Right atrium auricular region (tissue), 2 donors: ENCODE measurements at regions not wholly inside any gene's neighbourhood (a gene's known extent, or its start where the extent isn't known, plus 50 kb on each side); places are given as distances from the start of the nearest gene placed in this dataset.

Source experiments
- DNase-seq: peaks from one replicate; pipeline ENCODE4 v3.0.0-alpha.2; 2019; ENCODE audit warnings: low spot score
- H3K27ac ChIP-seq, 2 donors: fragments of 200-600 bp; sonication (generic); 1 replicate in 1 of 2; 2 replicates in 1 of 2; pipeline ENCODE4 v1.5.1; 2016 to 2019
- H3K27me3 ChIP-seq, 2 donors: fragments of 200-600 bp; sonication (generic); one replicate each; pipeline versions ENCODE4 v1.5.1 to v1.6.0; 2017 to 2019
- H3K36me3 ChIP-seq: fragments of 200-600 bp; sonication (generic); one replicate; pipeline ENCODE4 v1.5.1; 2016
- H3K4me1 ChIP-seq, 2 donors: fragments of 200-600 bp; sonication (generic); one replicate each; pipeline versions ENCODE4 v1.5.1 to v1.6.0; 2017 to 2019
- H3K4me3 ChIP-seq, 2 donors: fragments of 200-600 bp; sonication (generic); 1 replicate in 1 of 2; 2 replicates in 1 of 2; pipeline ENCODE4 v1.5.1; 2017 to 2019; ENCODE audit warnings: mild to moderate bottlenecking in 1 of 2, moderate library complexity in 1 of 2
- H3K9me3 ChIP-seq, 2 donors: fragments of 200-600 bp; sonication (generic); one replicate each; pipeline ENCODE4 v1.5.1; 2019
- TF ChIP-seq, protein P1 (sequence below), 2 donors: fragments of 200-600 bp; sonication (generic); IDR thresholded peaks; one replicate each; pipeline ENCODE4 v1.5.1; 2019; ENCODE audit warnings: antibody characterized with exemption in 2 of 2

DNA sequence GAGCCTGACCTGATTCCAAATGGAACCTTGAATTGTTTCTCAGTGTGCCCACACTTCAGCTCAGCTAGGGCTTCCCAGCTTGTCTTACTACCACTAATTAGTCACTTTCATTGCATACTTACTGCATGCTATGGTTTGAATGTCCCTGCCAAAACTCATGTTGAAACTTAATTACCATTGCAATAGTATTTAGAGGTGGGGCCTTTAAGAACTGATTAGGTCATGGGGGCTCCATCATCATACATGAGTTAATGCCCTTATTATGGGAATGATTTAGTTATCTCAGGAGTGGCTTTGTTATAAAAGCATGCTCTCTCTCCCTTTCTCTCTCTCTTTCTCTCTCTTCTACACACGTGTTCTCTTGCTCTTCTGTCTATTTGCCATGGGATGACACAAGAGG lies 68.3 kb downstream of the NENF start:
- H3K4me1 ChIP-seq = no peaks in the 10 kb centered on the region
- H3K27ac ChIP-seq = no peak overlapping the region
- DNase-seq = no peak
- H3K9me3 ChIP-seq = no peaks in the 10 kb centered on the region
- H3K4me3 ChIP-seq = no peak overlapping the region
- TF ChIP-seq, protein P1, sequence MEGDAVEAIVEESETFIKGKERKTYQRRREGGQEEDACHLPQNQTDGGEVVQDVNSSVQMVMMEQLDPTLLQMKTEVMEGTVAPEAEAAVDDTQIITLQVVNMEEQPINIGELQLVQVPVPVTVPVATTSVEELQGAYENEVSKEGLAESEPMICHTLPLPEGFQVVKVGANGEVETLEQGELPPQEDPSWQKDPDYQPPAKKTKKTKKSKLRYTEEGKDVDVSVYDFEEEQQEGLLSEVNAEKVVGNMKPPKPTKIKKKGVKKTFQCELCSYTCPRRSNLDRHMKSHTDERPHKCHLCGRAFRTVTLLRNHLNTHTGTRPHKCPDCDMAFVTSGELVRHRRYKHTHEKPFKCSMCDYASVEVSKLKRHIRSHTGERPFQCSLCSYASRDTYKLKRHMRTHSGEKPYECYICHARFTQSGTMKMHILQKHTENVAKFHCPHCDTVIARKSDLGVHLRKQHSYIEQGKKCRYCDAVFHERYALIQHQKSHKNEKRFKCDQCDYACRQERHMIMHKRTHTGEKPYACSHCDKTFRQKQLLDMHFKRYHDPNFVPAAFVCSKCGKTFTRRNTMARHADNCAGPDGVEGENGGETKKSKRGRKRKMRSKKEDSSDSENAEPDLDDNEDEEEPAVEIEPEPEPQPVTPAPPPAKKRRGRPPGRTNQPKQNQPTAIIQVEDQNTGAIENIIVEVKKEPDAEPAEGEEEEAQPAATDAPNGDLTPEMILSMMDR (IDR thresholded peaks at IDR 0.05) = no peak
- no peaks in the 10 kb centered on the region for H3K36me3 ChIP-seq
- no peaks in the 10 kb centered on the region for H3K27me3 ChIP-seq

DNA sequence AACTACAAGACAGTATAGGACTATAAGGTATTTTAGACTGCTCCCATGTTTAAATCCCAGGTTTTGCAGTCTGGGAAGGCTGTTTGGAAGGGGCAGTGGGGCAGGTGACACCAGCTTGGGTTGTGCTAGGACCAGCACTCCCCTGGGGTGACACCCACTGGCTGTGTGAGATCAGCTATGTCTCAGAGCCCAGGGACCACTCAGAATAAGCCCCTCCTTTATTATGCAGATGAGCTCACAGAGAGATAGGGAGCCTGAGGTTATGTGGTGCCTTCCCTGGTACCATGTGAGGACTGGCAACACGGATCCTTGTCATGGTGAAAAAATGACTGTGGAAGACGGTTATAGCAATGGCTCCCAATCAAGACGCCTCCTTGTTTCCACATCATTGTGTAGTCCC lies 71.0 kb downstream of the NENF start:
- Histone ChIP-seq H3K4me3 (no peak overlapping the region), H3K36me3 (no peaks in the 10 kb centered on the region), H3K9me3 (no peaks in the 10 kb centered on the region), H3K4me1 (no peaks in the 10 kb centered on the region), H3K27ac (no peak overlapping the region), H3K27me3 (no peaks in the 10 kb centered on the region)
- DNase-seq = no peak
- TF ChIP-seq, protein P1 (IDR thresholded peaks at IDR 0.05) = no peak

GRCh38 chr1:212504171-212504803 lies 71.6 kb downstream of the NENF start:
- Histone ChIP-seq H3K9me3 (no peaks in the 10 kb centered on the region), H3K27ac (no peak overlapping the region), H3K27me3 (no peaks in the 10 kb centered on the region), H3K4me3 (no peak overlapping the region), H3K4me1 (no peaks in the 10 kb centered on the region), H3K36me3 (no peaks in the 10 kb centered on the region)
- TF ChIP-seq, protein P1 (IDR thresholded peaks at IDR 0.05) = no peak
- no peak for DNase-seq

- H3K27ac ChIP-seq = no peak overlapping the region
- no peak for DNase-seq
- no peak overlapping the region for H3K4me3 ChIP-seq
- H3K9me3 ChIP-seq = no peaks in the 10 kb centered on the region
- no peaks in the 10 kb centered on the region for H3K4me1 ChIP-seq
- H3K27me3 ChIP-seq = no peaks in the 10 kb centered on the region
- TF ChIP-seq, protein P1 (IDR thresholded peaks at IDR 0.05) = no peak
- no peaks in the 10 kb centered on the region for H3K36me3 ChIP-seq
Observed at GRCh38 chr1:212506666-212507065, 73.9 kb downstream of the NENF start.

DNA sequence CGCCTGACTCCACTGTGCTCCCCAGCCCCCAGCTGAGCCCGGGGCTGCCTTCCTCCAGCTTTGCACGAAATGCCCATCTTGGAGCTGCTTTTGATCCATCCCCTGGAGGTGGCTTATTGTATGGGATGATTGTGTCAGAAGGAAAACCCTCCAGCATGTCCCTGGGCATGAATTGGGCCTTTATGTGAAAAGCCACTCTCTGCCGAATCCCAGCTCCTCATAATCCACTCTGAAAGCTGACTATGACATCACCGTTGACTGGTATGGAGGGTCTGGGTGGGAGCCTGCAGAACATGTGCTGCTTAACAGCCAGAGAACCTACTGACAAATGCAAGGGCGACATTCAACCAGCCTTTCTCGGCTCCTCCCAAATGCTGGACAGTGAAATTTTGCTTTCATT lies 74.6 kb downstream of the NENF start:
- no peak overlapping the region for H3K4me3 ChIP-seq
- TF ChIP-seq, protein P1 (IDR thresholded peaks at IDR 0.05) = no peak
- DNase-seq = no peak
- no peaks in the 10 kb centered on the region for H3K27me3 ChIP-seq
- no peaks in the 10 kb centered on the region for H3K36me3 ChIP-seq
- H3K4me1 ChIP-seq = no peaks in the 10 kb centered on the region
- no peaks in the 10 kb centered on the region for H3K9me3 ChIP-seq
- no peak overlapping the region for H3K27ac ChIP-seq
